K562 (cell line): ENCODE measurements at regions not wholly inside any gene's neighbourhood (a gene's known extent, or its start where the extent isn't known, plus 50 kb on each side); places are given as distances from the start of the nearest gene placed in this dataset.

Source experiments
- ATAC-seq: fragments of 200-7000 bp; cut with Tn5 transposase; 3 replicates; pipeline ENCODE4 v1.9.1; 2020; ENCODE audit warnings: moderate library complexity
- BruUV-seq: library from RNA; stranded (reverse); fragments of 400-500 nt; replicated peaks from 2 replicates; lab custom pipeline; 2021; lab: Mats Ljungman, UMichigan
- CTCF ChIA-PET: fragments of 300-600 bp; formaldehyde crosslinking; extraction: SDS; loops from one replicate; lab custom pipeline; 2021; ENCODE audit warnings: low intra/inter-chr PET ratio; lab: Yijun Ruan, JAX
- POLR2A ChIA-PET: fragments of 300-600, 350-650 bp; sonication (Branson Sonifier 250); formaldehyde crosslinking; extraction: SDS; loops from one replicate; lab custom pipeline; 2021; ENCODE audit warnings: antibody characterized with exemption, inconsistent platforms; lab: Yijun Ruan, JAX
- DNase-seq, 4 experiments: peaks; one replicate each; pipeline versions ENCODE4 v3.0.0 to v3.0.0-alpha.2; 2011 to 2018; ENCODE audit warnings: low spot score in 3 of 4, mixed read lengths in 3 of 4; ENCODE audit errors: extremely low read depth in 1 of 4
- FAIRE-seq: peaks from 2 replicates; lab custom pipeline; 2011; peaks lifted over from hg19 to GRCh38; lab: Jason Lieb, UNC
- H2AFZ ChIP-seq: 2 replicates; pipeline ENCODE4 v1.6.0; 2011; ENCODE audit warnings: low read depth, low read length, control low read depth, inconsistent platforms
- H3K27ac ChIP-seq: fragments of 200-600 bp; 3 replicates; pipeline ENCODE4 v1.8.0; 2011; ENCODE audit warnings: low read depth, mild to moderate bottlenecking, control low read depth, inconsistent platforms, low read length, moderate library complexity, mixed read lengths; ENCODE audit errors: extremely low read depth
- H3K27me3 ChIP-seq, 2 experiments: fragments of 300-600 bp in 1 of 2; 2 replicates in 1 of 2; 3 replicates in 1 of 2; pipeline versions ENCODE4 v1.6.0 to v1.8.0; 2011; ENCODE audit warnings: inconsistent platforms in 2 of 2, low read length in 2 of 2, mild to moderate bottlenecking in 1 of 2, mixed read lengths in 1 of 2, moderate library complexity in 1 of 2; ENCODE audit not compliant: control insufficient read depth in 2 of 2, insufficient read depth in 2 of 2
- H3K36me3 ChIP-seq: fragments of 300-600 bp; 3 replicates; pipeline ENCODE4 v1.8.0; 2011; ENCODE audit warnings: mild to moderate bottlenecking, low read length, inconsistent platforms; ENCODE audit not compliant: control insufficient read depth, insufficient read depth
- H3K4me1 ChIP-seq, 2 experiments: fragments of 200-600 bp in 1 of 2; replicated peaks in 1 of 2; 2 replicates in 1 of 2; 3 replicates in 1 of 2; pipeline versions ENCODE4 v1.5.1 to v1.8.0; 2011; ENCODE audit warnings: inconsistent platforms in 2 of 2, low read length in 2 of 2, mild to moderate bottlenecking in 1 of 2, mixed read lengths in 1 of 2, moderate library complexity in 1 of 2; ENCODE audit not compliant: control insufficient read depth in 2 of 2, insufficient read depth in 2 of 2
- H3K4me2 ChIP-seq: 2 replicates; pipeline ENCODE4 v1.6.1; 2011; ENCODE audit warnings: low read length, control low read depth, inconsistent platforms, mixed read lengths; ENCODE audit not compliant: insufficient read depth
- H3K4me3 ChIP-seq: fragments of 200-600 bp; sonication (generic), shearing (Covaris generic); 2 replicates; pipeline ENCODE4 v1.5.1; 2016; ENCODE audit warnings: control low read depth, inconsistent platforms
- H3K79me2 ChIP-seq: fragments of 200-600 bp; 3 replicates; pipeline ENCODE4 v1.8.0; 2011; ENCODE audit warnings: low read length, inconsistent platforms; ENCODE audit not compliant: control insufficient read depth, insufficient read depth
- H3K9ac ChIP-seq, 2 experiments: 2 replicates each; pipeline versions ENCODE4 v1.6.0 to v1.6.1; 2011; ENCODE audit warnings: low read depth in 2 of 2, low read length in 2 of 2, control low read depth in 1 of 2, inconsistent platforms in 1 of 2, mild to moderate bottlenecking in 1 of 2, mixed read lengths in 1 of 2; ENCODE audit not compliant: insufficient read depth in 1 of 2
- H3K9me1 ChIP-seq: one replicate; pipeline ENCODE4 v1.6.0; 2011; ENCODE audit warnings: inconsistent platforms, mild to moderate bottlenecking, low read length, moderate library complexity; ENCODE audit not compliant: control insufficient read depth, insufficient read depth
- H3K9me3 ChIP-seq: replicated peaks from 2 replicates; pipeline ENCODE4 v1.5.1; 2011; ENCODE audit warnings: low read depth, low read length, inconsistent platforms; ENCODE audit not compliant: control insufficient read depth, insufficient read depth
- H4K20me1 ChIP-seq: replicated peaks from 2 replicates; pipeline ENCODE4 v1.6.1; 2011; ENCODE audit warnings: low read length, inconsistent platforms, mixed read lengths; ENCODE audit not compliant: control insufficient read depth, insufficient read depth
- MCM7 ChIP-seq, 2 experiments: fragments of 450-650 bp; IDR thresholded peaks; 2 replicates each; pipeline ENCODE4 v1.6.1; 2016 to 2018
- PCBP2 ChIP-seq: fragments of 200-400 bp; formaldehyde crosslinking; IDR thresholded peaks from 2 replicates; pipeline ENCODE4 v1.6.1; 2018; ENCODE audit warnings: low read length, low read depth, mild to moderate bottlenecking, moderate library complexity; ENCODE audit not compliant: poor library complexity, severe bottlenecking
- ZKSCAN8 ChIP-seq: fragments of 200-800 bp; sonication (Bioruptor generic); IDR thresholded peaks from 2 replicates; pipeline ENCODE4 v1.6.1; 2016; ENCODE audit warnings: missing genetic modification characterization, missing compliant biosample characterization
- ZNF175 ChIP-seq: fragments of 200-800 bp; sonication (Bioruptor generic); IDR thresholded peaks from 2 replicates; pipeline ENCODE4 v1.6.1; 2016; ENCODE audit warnings: low read depth, mild to moderate bottlenecking, missing genetic modification characterization, missing compliant biosample characterization
- ZNF79 ChIP-seq: fragments of 250-450 bp; sonication (Bioruptor Pico); IDR thresholded peaks from 2 replicates; pipeline ENCODE4 v1.4.0; 2020; ENCODE audit warnings: low read depth, mild to moderate bottlenecking, moderate library complexity
- WGBS: fragments of 100-300 bp; shearing (Covaris generic); methylation state at CpG from one replicate; pipeline ENCODE4 v1.1.6; 2016; ENCODE audit warnings: low coverage, mixed read lengths; ENCODE audit not compliant: insufficient coverage; ENCODE audit errors: missing lambda C conversion rate; 5-methylcytosine and 5-hydroxymethylcytosine counted together
- in situ Hi-C: fragments of 300-500 bp; cut with MboI; formaldehyde crosslinking; loops from 4 replicates; pipeline ENCODE4 v1.15.0; 2018; ENCODE audit warnings: inconsistent platforms, mixed read lengths
- intact Hi-C: fragments of 100-400 bp; cut with micrococcal nuclease; formaldehyde crosslinking; loops from 2 replicates; pipeline ENCODE4 v1.14.2; 2022
- TF ChIP-seq, protein P1 (sequence below): sonication (generic); formaldehyde crosslinking; IDR thresholded peaks from 2 replicates; pipeline ENCODE4 v1.8.0; 2022; ENCODE audit warnings: mild to moderate bottlenecking, missing genetic modification reagents
- TF ChIP-seq, protein P2 (sequence below): sonication (generic); formaldehyde crosslinking; IDR thresholded peaks from 2 replicates; pipeline ENCODE4 v1.9.0; 2022; ENCODE audit warnings: mild to moderate bottlenecking, missing genetic modification reagents

DNA sequence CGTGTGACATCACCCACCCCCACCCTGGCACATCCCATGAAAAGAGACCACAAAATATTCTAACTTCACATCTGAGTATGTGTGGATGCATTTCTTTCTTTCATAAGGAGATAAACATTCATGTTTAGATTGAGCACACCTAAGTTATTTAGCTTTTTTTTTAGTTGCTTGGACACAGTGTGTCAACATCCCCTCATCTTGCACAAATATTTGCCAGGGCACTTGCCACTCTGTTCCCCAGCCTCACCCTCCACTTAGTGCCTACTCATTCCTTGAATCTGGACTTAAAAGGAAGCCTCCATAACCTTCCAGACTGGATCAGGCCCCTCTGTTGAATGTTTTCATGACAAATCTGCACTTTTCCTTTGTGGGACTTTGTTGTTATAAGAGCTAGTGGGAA, 338.9 kb upstream of the IGFBP3 start:
- FAIRE-seq (no peak), ATAC-seq (no peak)
- WGBS: 0% methylated on average over 1 of the region's 1 CpG

GRCh38 chr7:46257761-46258448, 336.8 kb upstream of the IGFBP3 start:
- no TSS peak for BruUV-seq
- FAIRE-seq: no peak
- ATAC-seq: no peak
- no peak overlapping the region for H2AFZ ChIP-seq
- no peak overlapping the region for H3K4me2 ChIP-seq
- TF ChIP-seq, protein P1, sequence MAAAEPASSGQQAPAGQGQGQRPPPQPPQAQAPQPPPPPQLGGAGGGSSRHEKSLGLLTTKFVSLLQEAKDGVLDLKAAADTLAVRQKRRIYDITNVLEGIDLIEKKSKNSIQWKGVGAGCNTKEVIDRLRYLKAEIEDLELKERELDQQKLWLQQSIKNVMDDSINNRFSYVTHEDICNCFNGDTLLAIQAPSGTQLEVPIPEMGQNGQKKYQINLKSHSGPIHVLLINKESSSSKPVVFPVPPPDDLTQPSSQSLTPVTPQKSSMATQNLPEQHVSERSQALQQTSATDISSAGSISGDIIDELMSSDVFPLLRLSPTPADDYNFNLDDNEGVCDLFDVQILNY (CRISPR knock-in tag): no peak
- TF ChIP-seq ZKSCAN8 (no peak), MCM7 (IDR thresholded peaks at IDR 0.05) (no peak)
- ChIA-PET CTCF (no interaction called here), POLR2A (no interaction called here)
- H3K9me3 ChIP-seq: no peaks in the 10 kb centered on the region
- 0% methylated on average over 3 of the region's 3 CpGs for WGBS
- no peak overlapping the region for H3K9ac ChIP-seq
- in situ Hi-C loops (no loop called here), intact Hi-C loops (no loop called here)
- no peaks in the 10 kb centered on the region for H3K9me1 ChIP-seq
- H3K4me1 ChIP-seq: no peaks in the 10 kb centered on the region
- H3K79me2 ChIP-seq: no peaks in the 10 kb centered on the region
- no peaks in the 10 kb centered on the region for H4K20me1 ChIP-seq
- H3K36me3 ChIP-seq: no peaks in the 10 kb centered on the region
- no peak overlapping the region for H3K4me3 ChIP-seq
- DNase-seq: no peak
- no peak overlapping the region for H3K27ac ChIP-seq
- no peaks in the 10 kb centered on the region for H3K27me3 ChIP-seq

More for the DNA sequence above, 338.9 kb upstream of the IGFBP3 start:
- BruUV-seq: no TSS peak
- Histone ChIP-seq H2AFZ (no peak overlapping the region), H4K20me1 (no peaks in the 10 kb centered on the region), H3K4me3 (no peak overlapping the region), H3K9me1 (no peaks in the 10 kb centered on the region), H3K27ac (no peak overlapping the region), H3K9me3 (no peaks in the 10 kb centered on the region; the same call in 1 of the 2 replicates), H3K9ac (no peak overlapping the region), H3K79me2 (no peaks in the 10 kb centered on the region), H3K27me3 (no peaks in the 10 kb centered on the region), H3K36me3 (no peaks in the 10 kb centered on the region), H3K4me2 (no peak overlapping the region), H3K4me1 (no peaks in the 10 kb centered on the region)
- intact Hi-C loops: no loop called here
- POLR2A ChIA-PET: no interaction called here
- no peak for DNase-seq
- in situ Hi-C loops: no loop called here
- CTCF ChIA-PET: no interaction called here
- TF ChIP-seq ZNF175 (CRISPR knock-in tag): no peak
- no peak for TF ChIP-seq PCBP2
- TF ChIP-seq ZNF79 (CRISPR knock-in tag): no peak
- TF ChIP-seq, protein P2, sequence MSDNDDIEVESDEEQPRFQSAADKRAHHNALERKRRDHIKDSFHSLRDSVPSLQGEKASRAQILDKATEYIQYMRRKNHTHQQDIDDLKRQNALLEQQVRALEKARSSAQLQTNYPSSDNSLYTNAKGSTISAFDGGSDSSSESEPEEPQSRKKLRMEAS: no peak
